ENCODE measurements at regions not wholly inside any gene's neighbourhood (a gene's known extent, or its start where the extent isn't known, plus 50 kb on each side); places are given as distances from the start of the nearest gene placed in this dataset.

- H3K36me3 Mint-ChIP-seq (ENCODE audit: low read depth) = no peaks in the 10 kb centered on the region
Measured at GRCh38 chr13:84844473-84844872, 954.7 kb downstream of the SLITRK6 start.

GRCh38 chr13:84843368-84843767 lies 955.9 kb downstream of the SLITRK6 start:
- ATAC-seq (no peak), DNase-seq (no peak)
- Mint-ChIP-seq H3K27me3 (peaks cover 5% of the 10 kb centered on the region), H3K4me1 (no peaks in the 10 kb centered on the region), H3K4me3 (no peak overlapping the region), H3K27ac (no peak overlapping the region), H3K36me3 (ENCODE audit: low read depth) (no peaks in the 10 kb centered on the region)
- H3K9me3 ChIP-seq (ENCODE audit: control insufficient read depth, low read length, poor library complexity, severe bottlenecking) = no peaks in the 10 kb centered on the region

More at GRCh38 chr13:84844473-84844872, 954.7 kb downstream of the SLITRK6 start:
- DNase-seq (no peak), ATAC-seq (no peak)
- H3K4me1 Mint-ChIP-seq = no peaks in the 10 kb centered on the region
- H3K4me3 Mint-ChIP-seq = no peak overlapping the region
- H3K27ac Mint-ChIP-seq = no peak overlapping the region
- peaks cover 5% of the 10 kb centered on the region for H3K27me3 Mint-ChIP-seq
- no peaks in the 10 kb centered on the region for H3K9me3 ChIP-seq (ENCODE audit: control insufficient read depth, low read length, poor library complexity, severe bottlenecking)

- DNase-seq (no peak), ATAC-seq (no peak)
- Mint-ChIP-seq H3K36me3 (ENCODE audit: low read depth) (no peaks in the 10 kb centered on the region), H3K4me1 (no peaks in the 10 kb centered on the region), H3K27me3 (no peaks in the 10 kb centered on the region), H3K4me3 (no peak overlapping the region), H3K27ac (no peak overlapping the region)
- no peaks in the 10 kb centered on the region for H3K9me3 ChIP-seq (ENCODE audit: control insufficient read depth, low read length, poor library complexity, severe bottlenecking)
Measured at GRCh38 chr13:84834201-84834600, 951.9 kb upstream of the SLITRK1 start.

DNA sequence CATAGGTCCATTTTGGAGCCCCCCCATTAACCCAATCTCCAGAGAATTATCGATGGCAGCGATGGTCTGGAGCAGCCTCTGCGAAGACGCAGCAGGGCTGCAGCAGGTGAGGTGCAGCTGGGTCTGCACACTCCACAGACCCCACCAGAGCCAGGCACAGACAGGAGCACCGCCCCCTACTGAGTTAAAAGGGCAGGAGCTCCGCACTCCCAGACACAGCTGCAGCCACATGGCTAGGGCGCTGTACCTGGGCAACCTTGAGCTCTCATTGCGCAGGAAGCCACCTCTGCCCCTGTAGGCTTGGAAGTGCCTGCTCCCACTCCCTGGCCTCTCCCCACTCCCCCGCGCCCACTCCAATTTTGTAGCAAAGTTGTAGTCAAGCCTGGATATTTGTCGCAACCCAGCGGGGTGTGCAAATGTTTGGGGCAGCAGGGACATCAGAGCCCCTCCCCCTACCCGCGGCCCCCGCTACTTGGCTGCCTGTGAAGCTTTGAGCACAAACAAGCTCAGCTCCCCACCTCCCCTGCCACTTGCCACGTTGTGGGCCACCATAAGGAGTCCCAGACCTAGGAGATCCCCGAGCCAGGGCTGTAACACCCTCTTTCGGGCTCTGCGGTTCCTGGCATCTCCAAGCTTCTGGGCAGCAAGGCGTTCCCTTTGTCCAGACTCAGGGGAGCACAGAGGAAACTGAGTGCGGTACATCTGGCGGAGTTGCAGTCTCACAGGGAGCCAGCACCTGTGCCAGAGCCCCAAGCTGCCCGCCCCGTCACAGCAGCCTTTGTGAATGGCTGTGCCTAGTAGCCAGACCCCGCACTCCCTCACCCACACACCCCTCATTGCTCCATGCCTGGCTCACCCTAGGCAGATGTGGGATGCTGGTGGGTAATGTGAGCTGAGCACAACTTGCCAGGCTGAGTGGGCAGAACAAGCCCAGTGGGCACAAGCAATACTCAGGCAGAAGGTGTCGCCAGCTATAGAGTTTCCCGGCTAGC lies 949.7 kb upstream of the SLITRK1 start:
- H3K4me3 Mint-ChIP-seq = no peak overlapping the region
- H3K27ac Mint-ChIP-seq = no peak overlapping the region
- DNase-seq (no peak), ATAC-seq (no peak)
- H3K9me3 ChIP-seq (ENCODE audit: control insufficient read depth, low read length, poor library complexity, severe bottlenecking) = no peaks in the 10 kb centered on the region
- H3K27me3 Mint-ChIP-seq = no peaks in the 10 kb centered on the region
- H3K36me3 Mint-ChIP-seq (ENCODE audit: low read depth) = no peaks in the 10 kb centered on the region
- no peaks in the 10 kb centered on the region for H3K4me1 Mint-ChIP-seq

DNA sequence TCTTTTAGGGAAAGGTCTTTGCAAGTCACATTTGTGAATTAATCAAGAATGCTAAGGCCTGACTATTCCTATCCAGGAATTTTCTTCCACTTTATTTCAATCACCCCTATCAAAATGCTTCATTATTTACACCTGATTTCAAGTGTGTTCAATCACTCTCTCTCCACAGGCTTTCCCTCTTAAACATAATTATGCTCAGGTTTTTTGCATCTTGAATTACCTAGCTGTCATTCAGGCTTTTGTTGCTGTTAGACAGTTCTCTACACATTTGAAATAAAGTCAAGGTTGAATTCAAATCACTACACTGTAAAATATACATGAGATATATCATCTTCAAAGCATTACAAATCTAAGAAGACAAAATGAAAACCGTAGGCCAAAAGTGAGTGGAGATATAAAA lies 941.3 kb upstream of the SLITRK1 start:
- H3K27ac Mint-ChIP-seq = no peak overlapping the region
- no peak overlapping the region for H3K4me3 Mint-ChIP-seq
- H3K4me1 Mint-ChIP-seq = no peaks in the 10 kb centered on the region
- no peaks in the 10 kb centered on the region for H3K36me3 Mint-ChIP-seq (ENCODE audit: low read depth)
- ATAC-seq (no peak), DNase-seq (no peak)
- H3K9me3 ChIP-seq (ENCODE audit: control insufficient read depth, low read length, poor library complexity, severe bottlenecking) = peaks cover 2% of the 10 kb centered on the region
- H3K27me3 Mint-ChIP-seq = no peaks in the 10 kb centered on the region

DNA sequence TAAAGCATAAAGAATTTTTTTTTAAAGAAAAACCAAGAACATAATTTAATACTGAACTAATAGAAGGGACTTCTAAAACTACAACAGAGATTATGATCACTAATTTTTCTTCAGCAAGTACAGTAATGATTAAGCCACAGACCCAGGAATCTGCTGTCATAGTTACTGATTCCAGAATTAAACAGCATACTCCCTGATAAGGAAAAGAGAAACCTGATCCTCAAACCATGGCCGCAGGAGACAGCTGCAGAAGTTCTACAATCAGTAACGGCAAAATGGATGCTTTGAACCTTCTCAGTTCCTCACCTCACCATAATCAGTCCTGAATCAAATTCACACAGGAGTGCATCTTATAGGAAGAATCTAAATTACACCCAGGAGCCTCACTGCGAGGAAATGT lies 939.0 kb upstream of the SLITRK1 start:
- no peak overlapping the region for H3K4me3 Mint-ChIP-seq
- H3K27ac Mint-ChIP-seq = no peak overlapping the region
- H3K27me3 Mint-ChIP-seq = no peaks in the 10 kb centered on the region
- no peaks in the 10 kb centered on the region for H3K4me1 Mint-ChIP-seq
- ATAC-seq (no peak), DNase-seq (no peak)
- peaks cover 2% of the 10 kb centered on the region for H3K9me3 ChIP-seq (ENCODE audit: control insufficient read depth, low read length, poor library complexity, severe bottlenecking)
- H3K36me3 Mint-ChIP-seq (ENCODE audit: low read depth) = no peaks in the 10 kb centered on the region

- H3K4me3 Mint-ChIP-seq = no peak overlapping the region
- peaks cover 2% of the 10 kb centered on the region for H3K9me3 ChIP-seq (ENCODE audit: control insufficient read depth, low read length, poor library complexity, severe bottlenecking)
- ATAC-seq (no peak), DNase-seq (no peak)
- H3K4me1 Mint-ChIP-seq = no peaks in the 10 kb centered on the region
- no peaks in the 10 kb centered on the region for H3K27me3 Mint-ChIP-seq
- no peaks in the 10 kb centered on the region for H3K36me3 Mint-ChIP-seq (ENCODE audit: low read depth)
- no peak overlapping the region for H3K27ac Mint-ChIP-seq
Measured at GRCh38 chr13:84816567-84817105, 934.4 kb upstream of the SLITRK1 start.

DNA sequence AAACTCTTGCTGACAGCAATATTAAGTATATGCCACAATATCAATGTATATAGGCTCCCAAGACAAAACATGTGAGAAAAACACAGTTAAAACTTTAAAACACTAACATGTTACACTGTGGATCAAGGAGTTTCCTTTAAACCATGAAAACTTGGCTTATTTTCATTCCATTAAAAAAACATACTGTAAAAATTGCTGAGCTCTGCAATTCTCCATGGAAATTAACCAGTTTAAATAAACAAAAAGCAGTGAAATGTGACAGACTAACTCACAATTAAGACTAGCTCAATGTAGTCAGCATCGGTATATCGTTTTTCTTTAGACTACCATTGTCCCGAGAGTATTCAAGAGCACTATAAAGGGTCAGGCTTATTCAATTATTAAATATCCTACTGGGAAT lies 930.5 kb upstream of the SLITRK1 start:
- no peak for ATAC-seq

DNA sequence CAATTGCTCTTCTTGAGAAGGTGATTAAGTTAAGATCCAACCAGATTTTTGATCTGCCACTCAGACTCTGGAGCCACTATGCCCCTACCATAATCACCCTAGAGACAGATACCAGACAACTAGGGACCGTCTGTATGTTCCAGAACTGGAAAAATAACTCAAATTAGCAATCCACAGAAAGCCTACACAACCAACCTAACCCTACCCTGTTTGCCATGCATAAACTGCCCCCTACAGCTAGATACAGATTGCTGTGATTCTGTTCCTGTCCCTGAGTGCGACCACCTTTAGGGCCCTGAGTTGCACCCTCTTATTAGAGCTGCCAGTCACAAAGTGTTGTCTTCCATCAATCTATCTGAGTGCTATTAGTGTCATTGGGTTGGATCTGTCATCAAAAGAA lies 929.8 kb upstream of the SLITRK1 start:
- Mint-ChIP-seq H3K36me3 (ENCODE audit: low read depth) (no peaks in the 10 kb centered on the region), H3K27me3 (no peaks in the 10 kb centered on the region), H3K4me1 (no peaks in the 10 kb centered on the region), H3K27ac (no peak overlapping the region), H3K4me3 (no peak overlapping the region)
- no peak for ATAC-seq
- no peak for DNase-seq
- no peaks in the 10 kb centered on the region for H3K9me3 ChIP-seq (ENCODE audit: control insufficient read depth, low read length, poor library complexity, severe bottlenecking)

More for the DNA sequence above, 930.5 kb upstream of the SLITRK1 start:
- DNase-seq = no peak
- Mint-ChIP-seq H3K36me3 (ENCODE audit: low read depth) (no peaks in the 10 kb centered on the region), H3K27ac (no peak overlapping the region), H3K4me3 (no peak overlapping the region), H3K27me3 (no peaks in the 10 kb centered on the region), H3K4me1 (no peaks in the 10 kb centered on the region)
- no peaks in the 10 kb centered on the region for H3K9me3 ChIP-seq (ENCODE audit: control insufficient read depth, low read length, poor library complexity, severe bottlenecking)

- H3K27ac Mint-ChIP-seq = no peak overlapping the region
- no peaks in the 10 kb centered on the region for H3K36me3 Mint-ChIP-seq (ENCODE audit: low read depth)
- no peaks in the 10 kb centered on the region for H3K27me3 Mint-ChIP-seq
- ATAC-seq = no peak
- no peak overlapping the region for H3K4me3 Mint-ChIP-seq
- no peaks in the 10 kb centered on the region for H3K9me3 ChIP-seq (ENCODE audit: control insufficient read depth, low read length, poor library complexity, severe bottlenecking)
- no peak for DNase-seq
- no peaks in the 10 kb centered on the region for H3K4me1 Mint-ChIP-seq
Measured at GRCh38 chr13:84810781-84811180, 928.5 kb upstream of the SLITRK1 start.

- Mint-ChIP-seq H3K4me3 (no peak overlapping the region), H3K36me3 (ENCODE audit: low read depth) (no peaks in the 10 kb centered on the region), H3K27ac (no peak overlapping the region), H3K4me1 (no peaks in the 10 kb centered on the region), H3K27me3 (no peaks in the 10 kb centered on the region)
- H3K9me3 ChIP-seq (ENCODE audit: control insufficient read depth, low read length, poor library complexity, severe bottlenecking) = no peaks in the 10 kb centered on the region
- ATAC-seq (no peak), DNase-seq (no peak)
Measured at GRCh38 chr13:84802073-84802472, 919.8 kb upstream of the SLITRK1 start.

GRCh38 chr13:84784443-84785153 lies 902.3 kb upstream of the SLITRK1 start:
- no peaks in the 10 kb centered on the region for H3K4me1 Mint-ChIP-seq
- H3K36me3 Mint-ChIP-seq (ENCODE audit: low read depth) = no peaks in the 10 kb centered on the region
- ATAC-seq = no peak
- H3K4me3 Mint-ChIP-seq = no peak overlapping the region
- no peaks in the 10 kb centered on the region for H3K27me3 Mint-ChIP-seq
- no peaks in the 10 kb centered on the region for H3K9me3 ChIP-seq (ENCODE audit: control insufficient read depth, low read length, poor library complexity, severe bottlenecking)
- no peak overlapping the region for H3K27ac Mint-ChIP-seq
- no peak for DNase-seq

DNA sequence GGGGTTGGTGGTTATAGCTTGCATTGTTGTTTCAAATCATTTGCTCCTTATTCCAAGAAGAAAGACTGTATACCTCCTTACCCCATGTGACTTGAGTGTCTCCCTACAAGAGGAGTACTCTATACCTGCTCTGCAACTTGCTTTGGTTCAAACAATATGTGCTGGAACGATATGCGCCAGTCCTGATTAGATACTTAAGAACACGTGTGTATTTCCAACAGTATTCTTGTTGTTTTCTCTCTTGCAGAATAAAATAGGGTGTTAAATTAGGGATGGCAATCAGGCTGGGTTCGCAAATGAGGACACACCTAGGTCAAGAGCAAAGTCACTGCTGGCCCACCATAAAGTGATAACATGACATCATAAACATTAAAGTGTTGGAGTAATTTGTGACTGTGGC lies 895.0 kb upstream of the SLITRK1 start:
- Mint-ChIP-seq H3K27ac (no peak overlapping the region), H3K4me3 (no peak overlapping the region), H3K36me3 (ENCODE audit: low read depth) (no peaks in the 10 kb centered on the region), H3K4me1 (no peaks in the 10 kb centered on the region), H3K27me3 (no peaks in the 10 kb centered on the region)
- no peaks in the 10 kb centered on the region for H3K9me3 ChIP-seq (ENCODE audit: control insufficient read depth, low read length, poor library complexity, severe bottlenecking)
- DNase-seq (no peak), ATAC-seq (no peak)
